ENCODE measurements at regions not wholly inside any gene's neighbourhood (a gene's known extent, or its start where the extent isn't known, plus 50 kb on each side); places are given as distances from the start of the nearest gene placed in this dataset.

DNA sequence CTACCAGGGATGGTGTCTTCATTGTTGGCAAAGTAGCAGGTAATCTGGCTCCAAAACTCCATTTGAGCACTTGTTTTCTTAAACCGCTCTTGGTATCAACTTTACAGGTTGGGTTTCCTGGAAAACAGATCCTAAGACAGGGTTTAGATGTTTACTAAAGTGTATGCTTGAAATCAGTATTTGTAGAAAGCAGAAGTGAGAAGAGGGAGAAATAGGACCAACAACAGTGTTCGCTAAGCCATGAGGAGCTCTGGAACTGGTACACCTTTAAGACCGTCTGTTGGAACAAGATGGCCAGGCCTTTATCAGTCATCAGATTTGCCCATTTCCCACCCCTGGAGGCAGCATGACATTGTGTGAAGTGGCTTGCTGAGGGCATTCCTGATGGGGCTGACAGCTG lies 171.0 kb upstream of the COL8A1 start:
- Histone ChIP-seq H2BK5ac (ENCODE audit: insufficient read length, low read length) (no peak overlapping the region), H4K5ac (ENCODE audit: insufficient read length, low read depth, low read length) (no peak overlapping the region), H3K9me3 (ENCODE audit: control insufficient read depth, low read depth, low read length) (no peaks in the 10 kb centered on the region), H3K18ac (ENCODE audit: insufficient read length, low read depth, low read length) (no peak overlapping the region), H4K20me1 (ENCODE audit: control insufficient read depth, insufficient read depth, insufficient read length) (no peaks in the 10 kb centered on the region), H3K27ac (ENCODE audit: insufficient read length, low read depth, low read length) (no peak overlapping the region), H2BK120ac (ENCODE audit: low read depth, low read length, poor library complexity, severe bottlenecking) (no peak overlapping the region), H3K79me2 (ENCODE audit: insufficient read depth, low read length) (no peaks in the 10 kb centered on the region), H3K4ac (ENCODE audit: low read depth, low read length) (no peak overlapping the region), H3K4me2 (ENCODE audit: insufficient read depth, insufficient read length, low read length) (no peak overlapping the region), H3K79me1 (ENCODE audit: insufficient read depth, low read depth, low read length, poor library complexity, severe bottlenecking) (no peaks in the 10 kb centered on the region), H4K8ac (replicated peaks; ENCODE audit: insufficient read length, low read depth, low read length) (no peak overlapping the region), H3K4me1 (ENCODE audit: insufficient read depth, low read length) (no peaks in the 10 kb centered on the region), H2BK20ac (ENCODE audit: low read depth, low read length, poor library complexity, severe bottlenecking) (no peak overlapping the region), H3K9ac (ENCODE audit: extremely low read depth, insufficient read length, low read length) (no peak overlapping the region), H3K23me2 (ENCODE audit: insufficient read length, low read depth, low read length, poor library complexity, severe bottlenecking) (no peaks in the 10 kb centered on the region), H3K14ac (ENCODE audit: insufficient read depth, low read length) (no peak overlapping the region), H2BK12ac (ENCODE audit: insufficient read length, low read depth, low read length) (no peak overlapping the region), H3K56ac (ENCODE audit: insufficient read length, low read depth, low read length) (no peak overlapping the region), H2AK5ac (ENCODE audit: insufficient read length, low read length) (no peak overlapping the region), H3K23ac (ENCODE audit: insufficient read length, low read depth, low read length) (no peak overlapping the region), H2BK15ac (ENCODE audit: low read depth, low read length) (no peak overlapping the region), H3K27me3 (ENCODE audit: insufficient read depth, low read length) (no peaks in the 10 kb centered on the region), H3T11ph (ENCODE audit: low read length) (no peak overlapping the region), H2AFZ (ENCODE audit: low read length) (no peak overlapping the region), H4K91ac (ENCODE audit: insufficient read length, low read depth, low read length) (no peak overlapping the region)
- Mint-ChIP-seq H3K27me3 (ENCODE audit: low read depth) (no peaks in the 10 kb centered on the region), H3K27ac (no peak overlapping the region), H3K4me3 (no peak overlapping the region), H3K9me3 (no peaks in the 10 kb centered on the region), H3K36me3 (ENCODE audit: insufficient read depth in 1 of 3, low read depth in 3 of 3) (no peaks in the 10 kb centered on the region), H3K4me1 (no peaks in the 10 kb centered on the region)
- WGBS (ENCODE audit: extremely low coverage, insufficient read length, low lambda C conversion rate): no CpG with 5 or more reads among the region's 3 CpGs
- TF ChIP-seq, protein P1, sequence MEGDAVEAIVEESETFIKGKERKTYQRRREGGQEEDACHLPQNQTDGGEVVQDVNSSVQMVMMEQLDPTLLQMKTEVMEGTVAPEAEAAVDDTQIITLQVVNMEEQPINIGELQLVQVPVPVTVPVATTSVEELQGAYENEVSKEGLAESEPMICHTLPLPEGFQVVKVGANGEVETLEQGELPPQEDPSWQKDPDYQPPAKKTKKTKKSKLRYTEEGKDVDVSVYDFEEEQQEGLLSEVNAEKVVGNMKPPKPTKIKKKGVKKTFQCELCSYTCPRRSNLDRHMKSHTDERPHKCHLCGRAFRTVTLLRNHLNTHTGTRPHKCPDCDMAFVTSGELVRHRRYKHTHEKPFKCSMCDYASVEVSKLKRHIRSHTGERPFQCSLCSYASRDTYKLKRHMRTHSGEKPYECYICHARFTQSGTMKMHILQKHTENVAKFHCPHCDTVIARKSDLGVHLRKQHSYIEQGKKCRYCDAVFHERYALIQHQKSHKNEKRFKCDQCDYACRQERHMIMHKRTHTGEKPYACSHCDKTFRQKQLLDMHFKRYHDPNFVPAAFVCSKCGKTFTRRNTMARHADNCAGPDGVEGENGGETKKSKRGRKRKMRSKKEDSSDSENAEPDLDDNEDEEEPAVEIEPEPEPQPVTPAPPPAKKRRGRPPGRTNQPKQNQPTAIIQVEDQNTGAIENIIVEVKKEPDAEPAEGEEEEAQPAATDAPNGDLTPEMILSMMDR (conservative IDR thresholded peaks at IDR 0.05): no peak
- no peak for DNase-seq
